Coronary artery (tissue), 2 donors: ENCODE measurements at regions not wholly inside any gene's neighbourhood (a gene's known extent, or its start where the extent isn't known, plus 50 kb on each side); places are given as distances from the start of the nearest gene placed in this dataset.

Source experiments
- DNase-seq: peaks from one replicate; pipeline ENCODE4 v3.0.0-alpha.2; 2017; ENCODE audit warnings: low spot score
- H3K27ac ChIP-seq, 2 donors: fragments of 200-600 bp; sonication (generic); one replicate each; pipeline ENCODE4 v1.5.1; 2016 to 2019
- H3K4me3 ChIP-seq: fragments of 200-600 bp; sonication (generic); 2 replicates; pipeline ENCODE4 v1.5.1; 2016; ENCODE audit warnings: mild to moderate bottlenecking, moderate library complexity
- CTCF ChIP-seq: fragments of 200-600 bp; sonication (generic); IDR thresholded peaks from one replicate; pipeline ENCODE4 v1.5.1; 2019; ENCODE audit warnings: antibody characterized with exemption

GRCh38 chr12:88940854-88941253 lies 360.6 kb upstream of the KITLG start:
- DNase-seq: no peak
- TF ChIP-seq CTCF: no peak
- no peak overlapping the region for H3K4me3 ChIP-seq
- no peak overlapping the region for H3K27ac ChIP-seq

- H3K27ac ChIP-seq: no peak overlapping the region
- no peak for DNase-seq
- no peak for TF ChIP-seq CTCF
- no peak overlapping the region for H3K4me3 ChIP-seq
Observed at GRCh38 chr12:88935856-88936255, 355.6 kb upstream of the KITLG start.

GRCh38 chr12:88934163-88934747 lies 354.0 kb upstream of the KITLG start:
- H3K27ac ChIP-seq: no peak overlapping the region
- no peak overlapping the region for H3K4me3 ChIP-seq
- TF ChIP-seq CTCF: no peak
- DNase-seq: no peak

GRCh38 chr12:88932457-88932856 lies 352.2 kb upstream of the KITLG start:
- no peak for DNase-seq
- TF ChIP-seq CTCF: no peak
- Histone ChIP-seq H3K27ac (no peak overlapping the region), H3K4me3 (no peak overlapping the region)

GRCh38 chr12:88931598-88931997 lies 351.3 kb upstream of the KITLG start:
- no peak for DNase-seq
- Histone ChIP-seq H3K4me3 (no peak overlapping the region), H3K27ac (no peak overlapping the region)
- no peak for TF ChIP-seq CTCF

GRCh38 chr12:88925454-88925853 lies 345.2 kb upstream of the KITLG start:
- Histone ChIP-seq H3K4me3 (no peak overlapping the region), H3K27ac (no peak overlapping the region)
- DNase-seq: no peak
- no peak for TF ChIP-seq CTCF

- no peak for TF ChIP-seq CTCF
- DNase-seq: no peak
- no peak overlapping the region for H3K4me3 ChIP-seq
- no peak overlapping the region for H3K27ac ChIP-seq
Observed at GRCh38 chr12:88924162-88924561, 343.9 kb upstream of the KITLG start.
